CD4-positive, alpha-beta T cell treated with Interleukin-15 for 1 hour (primary cell): ENCODE measurements at regions not wholly inside any gene's neighbourhood (a gene's known extent, or its start where the extent isn't known, plus 50 kb on each side); places are given as distances from the start of the nearest gene placed in this dataset.

Experiments
- DNase-seq: peaks from one replicate; pipeline ENCODE4 v3.0.0-alpha.2; 2020

- no peak for DNase-seq
These were observed 123.0 kb upstream of the AP1S2 start for GRCh38 chrX:15977644-15978043.

- no peak for DNase-seq
These were observed 121.8 kb upstream of the AP1S2 start for GRCh38 chrX:15976396-15976795.

- DNase-seq = no peak
These were observed 119.3 kb upstream of the AP1S2 start for GRCh38 chrX:15973946-15974345.

- DNase-seq = peak; percentile 46
These were observed 118.7 kb upstream of the AP1S2 start for GRCh38 chrX:15973299-15973698.

GRCh38 chrX:15971696-15972095, 117.1 kb upstream of the AP1S2 start:
- DNase-seq = no peak

- DNase-seq = no peak
These were observed 109.2 kb upstream of the AP1S2 start for GRCh38 chrX:15963858-15964257.

- no peak for DNase-seq
These were observed 105.6 kb upstream of the AP1S2 start for GRCh38 chrX:15960237-15960636.

GRCh38 chrX:15956681-15957080, 102.1 kb upstream of the AP1S2 start:
- DNase-seq = no peak

GRCh38 chrX:15953801-15954200, 99.2 kb upstream of the AP1S2 start:
- DNase-seq = no peak

- no peak for DNase-seq
These were observed 97.6 kb upstream of the AP1S2 start for GRCh38 chrX:15952212-15952611.

- no peak for DNase-seq
These were observed 93.7 kb upstream of the AP1S2 start for GRCh38 chrX:15948318-15948660.

GRCh38 chrX:15947648-15948317, 93.2 kb upstream of the AP1S2 start:
- no peak for DNase-seq

- no peak for DNase-seq
These were observed 92.4 kb upstream of the AP1S2 start for GRCh38 chrX:15946783-15947580.

GRCh38 chrX:15943391-15943790, 88.8 kb upstream of the AP1S2 start:
- no peak for DNase-seq

- no peak for DNase-seq
These were observed 87.7 kb upstream of the AP1S2 start for GRCh38 chrX:15942307-15942706.

- no peak for DNase-seq
These were observed 85.1 kb upstream of the AP1S2 start for GRCh38 chrX:15939737-15940136.

GRCh38 chrX:15938072-15938471, 83.5 kb upstream of the AP1S2 start:
- no peak for DNase-seq

GRCh38 chrX:15931362-15931761, 76.7 kb upstream of the AP1S2 start:
- no peak for DNase-seq

- DNase-seq = no peak
These were observed 76.0 kb upstream of the AP1S2 start for GRCh38 chrX:15930585-15930984.

GRCh38 chrX:15929194-15929593, 74.6 kb upstream of the AP1S2 start:
- DNase-seq = no peak

GRCh38 chrX:15926622-15927021, 72.0 kb upstream of the AP1S2 start:
- no peak for DNase-seq

GRCh38 chrX:15918003-15918402, 63.4 kb upstream of the AP1S2 start:
- DNase-seq = no peak

- no peak for DNase-seq
These were observed 62.1 kb upstream of the AP1S2 start for GRCh38 chrX:15916704-15917084.

- DNase-seq = no peak
These were observed 61.5 kb upstream of the AP1S2 start for GRCh38 chrX:15915959-15916703.
